ENCODE measurements at regions not wholly inside any gene's neighbourhood (a gene's known extent, or its start where the extent isn't known, plus 50 kb on each side); places are given as distances from the start of the nearest gene placed in this dataset.

DNA sequence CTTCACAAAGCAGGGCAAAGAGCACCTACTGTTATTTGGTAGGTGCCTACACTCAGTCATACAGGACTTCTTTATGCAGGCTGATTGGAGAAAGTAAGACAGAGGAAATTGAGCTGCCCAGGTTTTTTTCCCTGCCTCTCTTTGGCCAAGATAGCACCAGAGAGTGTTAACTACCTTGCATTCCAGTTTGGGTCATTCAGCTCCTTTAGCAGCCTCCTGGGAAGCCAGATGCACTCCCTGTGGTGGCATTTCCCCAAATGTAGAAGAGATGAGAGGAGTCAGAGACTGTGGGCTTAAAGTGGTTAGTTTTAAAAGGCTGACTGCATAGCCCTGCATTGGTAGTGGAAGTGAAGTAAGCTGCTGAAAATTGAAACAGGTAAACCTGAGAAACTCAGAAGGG lies 358.4 kb downstream of the BCKDHB start:
- DNase-seq (ENCODE audit: low spot score): no peak
- TF ChIP-seq HNF4A (conservative IDR thresholded peaks at IDR 0.05) (no peak), EGR1 (IDR thresholded peaks at IDR 0.05; ENCODE audit: low read depth in 2 of 2) (no peak), FOXA1 (IDR thresholded peaks at IDR 0.05) (no peak), YY1 (IDR thresholded peaks at IDR 0.05) (no peak), NR2F2 (IDR thresholded peaks at IDR 0.05) (no peak), GABPA (IDR thresholded peaks at IDR 0.05 in 1 of 2, conservative IDR thresholded peaks at IDR 0.05 in 1 of 2) (no peak), FOXA2 (IDR thresholded peaks at IDR 0.05) (no peak), JUND (IDR thresholded peaks at IDR 0.05) (no peak)
- TF ChIP-seq, protein P1, sequence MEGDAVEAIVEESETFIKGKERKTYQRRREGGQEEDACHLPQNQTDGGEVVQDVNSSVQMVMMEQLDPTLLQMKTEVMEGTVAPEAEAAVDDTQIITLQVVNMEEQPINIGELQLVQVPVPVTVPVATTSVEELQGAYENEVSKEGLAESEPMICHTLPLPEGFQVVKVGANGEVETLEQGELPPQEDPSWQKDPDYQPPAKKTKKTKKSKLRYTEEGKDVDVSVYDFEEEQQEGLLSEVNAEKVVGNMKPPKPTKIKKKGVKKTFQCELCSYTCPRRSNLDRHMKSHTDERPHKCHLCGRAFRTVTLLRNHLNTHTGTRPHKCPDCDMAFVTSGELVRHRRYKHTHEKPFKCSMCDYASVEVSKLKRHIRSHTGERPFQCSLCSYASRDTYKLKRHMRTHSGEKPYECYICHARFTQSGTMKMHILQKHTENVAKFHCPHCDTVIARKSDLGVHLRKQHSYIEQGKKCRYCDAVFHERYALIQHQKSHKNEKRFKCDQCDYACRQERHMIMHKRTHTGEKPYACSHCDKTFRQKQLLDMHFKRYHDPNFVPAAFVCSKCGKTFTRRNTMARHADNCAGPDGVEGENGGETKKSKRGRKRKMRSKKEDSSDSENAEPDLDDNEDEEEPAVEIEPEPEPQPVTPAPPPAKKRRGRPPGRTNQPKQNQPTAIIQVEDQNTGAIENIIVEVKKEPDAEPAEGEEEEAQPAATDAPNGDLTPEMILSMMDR (IDR thresholded peaks at IDR 0.05; ENCODE audit: low read depth, low read length, missing input control): no peak
- TF ChIP-seq, protein P2, sequence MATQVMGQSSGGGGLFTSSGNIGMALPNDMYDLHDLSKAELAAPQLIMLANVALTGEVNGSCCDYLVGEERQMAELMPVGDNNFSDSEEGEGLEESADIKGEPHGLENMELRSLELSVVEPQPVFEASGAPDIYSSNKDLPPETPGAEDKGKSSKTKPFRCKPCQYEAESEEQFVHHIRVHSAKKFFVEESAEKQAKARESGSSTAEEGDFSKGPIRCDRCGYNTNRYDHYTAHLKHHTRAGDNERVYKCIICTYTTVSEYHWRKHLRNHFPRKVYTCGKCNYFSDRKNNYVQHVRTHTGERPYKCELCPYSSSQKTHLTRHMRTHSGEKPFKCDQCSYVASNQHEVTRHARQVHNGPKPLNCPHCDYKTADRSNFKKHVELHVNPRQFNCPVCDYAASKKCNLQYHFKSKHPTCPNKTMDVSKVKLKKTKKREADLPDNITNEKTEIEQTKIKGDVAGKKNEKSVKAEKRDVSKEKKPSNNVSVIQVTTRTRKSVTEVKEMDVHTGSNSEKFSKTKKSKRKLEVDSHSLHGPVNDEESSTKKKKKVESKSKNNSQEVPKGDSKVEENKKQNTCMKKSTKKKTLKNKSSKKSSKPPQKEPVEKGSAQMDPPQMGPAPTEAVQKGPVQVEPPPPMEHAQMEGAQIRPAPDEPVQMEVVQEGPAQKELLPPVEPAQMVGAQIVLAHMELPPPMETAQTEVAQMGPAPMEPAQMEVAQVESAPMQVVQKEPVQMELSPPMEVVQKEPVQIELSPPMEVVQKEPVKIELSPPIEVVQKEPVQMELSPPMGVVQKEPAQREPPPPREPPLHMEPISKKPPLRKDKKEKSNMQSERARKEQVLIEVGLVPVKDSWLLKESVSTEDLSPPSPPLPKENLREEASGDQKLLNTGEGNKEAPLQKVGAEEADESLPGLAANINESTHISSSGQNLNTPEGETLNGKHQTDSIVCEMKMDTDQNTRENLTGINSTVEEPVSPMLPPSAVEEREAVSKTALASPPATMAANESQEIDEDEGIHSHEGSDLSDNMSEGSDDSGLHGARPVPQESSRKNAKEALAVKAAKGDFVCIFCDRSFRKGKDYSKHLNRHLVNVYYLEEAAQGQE (IDR thresholded peaks at IDR 0.05): no peak
- Histone ChIP-seq H3K36me3 (ENCODE audit: control insufficient read depth in 4 of 4, insufficient read depth in 3 of 4, low read depth in 1 of 4, low read length in 3 of 4) (no peaks in the 10 kb centered on the region), H3K9ac (ENCODE audit: low read depth in 1 of 2, low read length in 2 of 2) (no peak overlapping the region), H3K4me1 (ENCODE audit: control insufficient read depth in 4 of 4, insufficient read depth in 4 of 4, low read length in 3 of 4) (peaks cover 5 to 11% (median 8%) of the 10 kb centered on the region in 4 donors), H3K9me3 (ENCODE audit: control insufficient read depth in 4 of 4, low read length in 3 of 4) (no peaks in the 10 kb centered on the region), H3K27ac (ENCODE audit: low read depth in 1 of 2, low read length in 2 of 2) (no peak overlapping the region), H3K27me3 (ENCODE audit: control insufficient read depth in 4 of 4, insufficient read depth in 4 of 4, low read length in 3 of 4) (no peaks in the 10 kb centered on the region), H3K4me3 (ENCODE audit: low read depth in 1 of 3, low read length in 3 of 3) (no peak overlapping the region)

DNA sequence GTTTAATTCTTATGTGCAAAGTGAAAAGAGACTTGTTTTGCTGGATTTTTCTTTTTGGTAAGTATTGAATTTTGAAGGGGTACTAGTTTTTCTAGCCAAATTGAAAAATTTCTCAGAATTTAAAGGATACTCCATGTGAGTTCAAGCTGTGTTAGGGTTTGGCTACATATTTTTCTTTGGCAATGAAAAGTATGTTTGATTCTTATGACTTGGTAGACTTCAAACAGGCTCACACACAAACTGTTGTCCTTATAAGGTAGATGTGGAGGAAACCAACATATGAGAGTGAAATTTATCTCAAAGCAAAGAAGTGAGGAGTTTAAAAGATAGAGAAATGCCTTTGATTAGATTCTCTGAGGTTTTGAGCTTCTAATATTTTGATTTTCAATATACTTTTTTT lies 356.7 kb downstream of the BCKDHB start:
- Histone ChIP-seq H3K4me3 (ENCODE audit: low read depth in 1 of 3, low read length in 3 of 3) (no peak overlapping the region), H3K27ac (ENCODE audit: low read depth in 1 of 2, low read length in 2 of 2) (no peak overlapping the region), H3K27me3 (ENCODE audit: control insufficient read depth in 4 of 4, insufficient read depth in 4 of 4, low read length in 3 of 4) (no peaks in the 10 kb centered on the region), H3K9ac (ENCODE audit: low read depth in 1 of 2, low read length in 2 of 2) (no peak overlapping the region), H3K36me3 (ENCODE audit: control insufficient read depth in 4 of 4, insufficient read depth in 3 of 4, low read depth in 1 of 4, low read length in 3 of 4) (no peaks in the 10 kb centered on the region), H3K9me3 (ENCODE audit: control insufficient read depth in 4 of 4, low read length in 3 of 4) (no peaks in the 10 kb centered on the region), H3K4me1 (ENCODE audit: control insufficient read depth in 4 of 4, insufficient read depth in 4 of 4, low read length in 3 of 4) (peaks cover under 1 to 6% (median 4%) of the 10 kb centered on the region in 4 donors)
- no peak for TF ChIP-seq HNF4G (IDR thresholded peaks at IDR 0.05)
- DNase-seq (ENCODE audit: low spot score): no peak

DNA sequence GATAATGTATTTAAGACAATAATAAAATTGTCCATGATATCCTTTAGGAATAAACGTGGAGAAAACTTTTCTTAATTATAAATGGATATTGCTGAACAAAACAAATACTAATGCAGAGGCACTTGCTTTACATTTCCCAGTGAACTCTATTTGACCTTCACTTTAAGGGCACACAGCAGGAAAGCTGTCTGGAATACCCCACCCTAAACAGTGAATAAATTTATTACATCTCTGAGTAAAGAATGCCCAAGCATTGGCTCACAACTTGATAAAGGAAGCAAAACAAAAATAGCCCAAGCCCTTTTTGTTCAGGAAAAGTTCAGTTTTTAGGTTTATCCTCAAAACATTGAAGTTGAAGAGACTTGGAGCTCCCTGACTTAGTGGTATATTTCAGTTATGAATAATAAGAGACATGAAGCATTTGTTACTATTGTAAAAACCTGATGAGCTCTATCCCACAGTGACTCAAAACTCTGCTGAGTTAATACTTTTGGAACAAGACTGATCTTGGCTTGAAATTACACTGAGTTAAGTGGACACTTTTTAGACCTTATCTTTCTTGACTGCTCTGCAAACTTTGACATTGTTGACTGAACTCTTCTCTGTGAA lies 353.9 kb downstream of the BCKDHB start:
- H3K27me3 ChIP-seq (ENCODE audit: control insufficient read depth in 4 of 4, insufficient read depth in 4 of 4, low read length in 3 of 4): no peaks in the 10 kb centered on the region
- H3K36me3 ChIP-seq (ENCODE audit: control insufficient read depth in 4 of 4, insufficient read depth in 3 of 4, low read depth in 1 of 4, low read length in 3 of 4): no peaks in the 10 kb centered on the region
- H3K4me3 ChIP-seq (ENCODE audit: low read depth in 1 of 3, low read length in 3 of 3): no peak overlapping the region
- peaks cover 5 to 13% (median 8%) of the 10 kb centered on the region in 4 donors for H3K4me1 ChIP-seq (ENCODE audit: control insufficient read depth in 4 of 4, insufficient read depth in 4 of 4, low read length in 3 of 4)
- no peaks in the 10 kb centered on the region for H3K9me3 ChIP-seq (ENCODE audit: control insufficient read depth in 4 of 4, low read length in 3 of 4)
- H3K9ac ChIP-seq (ENCODE audit: low read depth in 1 of 2, low read length in 2 of 2): no peak overlapping the region
- WGBS: 57% methylated on average over 1 of the region's 1 CpG
- H3K27ac ChIP-seq (ENCODE audit: low read depth in 1 of 2, low read length in 2 of 2): no peak overlapping the region
- no peak for DNase-seq (ENCODE audit: low spot score)
- TF ChIP-seq SP1 (IDR thresholded peaks at IDR 0.05) (no peak), JUND (IDR thresholded peaks at IDR 0.05) (no peak)
- TF ChIP-seq, protein P2 (IDR thresholded peaks at IDR 0.05): no peak
- TF ChIP-seq, protein P3, sequence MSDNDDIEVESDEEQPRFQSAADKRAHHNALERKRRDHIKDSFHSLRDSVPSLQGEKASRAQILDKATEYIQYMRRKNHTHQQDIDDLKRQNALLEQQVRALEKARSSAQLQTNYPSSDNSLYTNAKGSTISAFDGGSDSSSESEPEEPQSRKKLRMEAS (IDR thresholded peaks at IDR 0.05): no peak
- TF ChIP-seq, protein P4, sequence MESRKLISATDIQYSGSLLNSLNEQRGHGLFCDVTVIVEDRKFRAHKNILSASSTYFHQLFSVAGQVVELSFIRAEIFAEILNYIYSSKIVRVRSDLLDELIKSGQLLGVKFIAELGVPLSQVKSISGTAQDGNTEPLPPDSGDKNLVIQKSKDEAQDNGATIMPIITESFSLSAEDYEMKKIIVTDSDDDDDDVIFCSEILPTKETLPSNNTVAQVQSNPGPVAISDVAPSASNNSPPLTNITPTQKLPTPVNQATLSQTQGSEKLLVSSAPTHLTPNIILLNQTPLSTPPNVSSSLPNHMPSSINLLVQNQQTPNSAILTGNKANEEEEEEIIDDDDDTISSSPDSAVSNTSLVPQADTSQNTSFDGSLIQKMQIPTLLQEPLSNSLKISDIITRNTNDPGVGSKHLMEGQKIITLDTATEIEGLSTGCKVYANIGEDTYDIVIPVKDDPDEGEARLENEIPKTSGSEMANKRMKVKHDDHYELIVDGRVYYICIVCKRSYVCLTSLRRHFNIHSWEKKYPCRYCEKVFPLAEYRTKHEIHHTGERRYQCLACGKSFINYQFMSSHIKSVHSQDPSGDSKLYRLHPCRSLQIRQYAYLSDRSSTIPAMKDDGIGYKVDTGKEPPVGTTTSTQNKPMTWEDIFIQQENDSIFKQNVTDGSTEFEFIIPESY (IDR thresholded peaks at IDR 0.05): no peak
- TF ChIP-seq, protein P1 (IDR thresholded peaks at IDR 0.05; ENCODE audit: low read depth, low read length, missing input control): no peak
